T-helper 2 cell treated with Interferon-gamma antibody and Interleukin-4, amounts not matched to agents 5 μg/mL and 100 μg/mL, for 36 hours (primary cell): ENCODE measurements at regions not wholly inside any gene's neighbourhood (a gene's known extent, or its start where the extent isn't known, plus 50 kb on each side); places are given as distances from the start of the nearest gene placed in this dataset.

Experiments
- DNase-seq: peaks from one replicate; pipeline ENCODE4 v3.0.0; 2021; ENCODE audit warnings: low spot score
- H3K27ac Mint-ChIP-seq: one replicate; pipeline ENCODE4 v1.8.0; 2021; ENCODE audit warnings: mild to moderate bottlenecking, mixed read lengths
- H3K27me3 Mint-ChIP-seq: one replicate; pipeline ENCODE4 v1.8.0; 2021; ENCODE audit warnings: low read depth, mixed read lengths
- H3K36me3 Mint-ChIP-seq: one replicate; pipeline ENCODE4 v1.8.0; 2021; ENCODE audit warnings: low read depth, mixed read lengths
- H3K4me1 Mint-ChIP-seq: one replicate; pipeline ENCODE4 v1.8.0; 2021; ENCODE audit warnings: low read depth, mixed read lengths
- H3K4me3 Mint-ChIP-seq: one replicate; pipeline ENCODE4 v1.8.0; 2022; ENCODE audit warnings: mild to moderate bottlenecking, moderate library complexity, mixed read lengths
- H3K9me3 Mint-ChIP-seq: one replicate; pipeline ENCODE4 v1.8.0; 2021; ENCODE audit warnings: mixed read lengths

DNA sequence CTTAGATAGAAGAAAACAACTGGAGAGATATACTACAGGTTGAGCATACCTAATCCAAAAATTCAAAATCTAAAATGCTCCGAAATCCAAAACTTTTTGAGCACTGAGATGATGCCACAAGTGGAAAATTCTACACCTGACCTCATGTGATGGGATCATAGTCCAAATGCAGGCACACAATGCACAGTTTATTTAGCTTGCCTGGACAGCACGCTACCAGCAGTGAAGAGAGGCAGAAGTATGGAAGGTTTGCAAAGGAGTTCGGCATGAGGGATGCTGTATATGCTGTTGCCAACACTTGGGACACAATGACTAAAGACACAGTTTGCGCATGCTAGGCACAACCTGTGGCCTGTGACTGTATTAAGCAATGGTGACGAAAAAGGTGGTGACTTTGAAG is 58.1 kb upstream of the CAND1 start:
- no peaks in the 10 kb centered on the region for H3K9me3 Mint-ChIP-seq
- no peaks in the 10 kb centered on the region for H3K36me3 Mint-ChIP-seq
- no peaks in the 10 kb centered on the region for H3K4me1 Mint-ChIP-seq
- no peak overlapping the region for H3K27ac Mint-ChIP-seq
- no peak overlapping the region for H3K4me3 Mint-ChIP-seq
- DNase-seq: no peak
- H3K27me3 Mint-ChIP-seq: peaks cover 6% of the 10 kb centered on the region

DNA sequence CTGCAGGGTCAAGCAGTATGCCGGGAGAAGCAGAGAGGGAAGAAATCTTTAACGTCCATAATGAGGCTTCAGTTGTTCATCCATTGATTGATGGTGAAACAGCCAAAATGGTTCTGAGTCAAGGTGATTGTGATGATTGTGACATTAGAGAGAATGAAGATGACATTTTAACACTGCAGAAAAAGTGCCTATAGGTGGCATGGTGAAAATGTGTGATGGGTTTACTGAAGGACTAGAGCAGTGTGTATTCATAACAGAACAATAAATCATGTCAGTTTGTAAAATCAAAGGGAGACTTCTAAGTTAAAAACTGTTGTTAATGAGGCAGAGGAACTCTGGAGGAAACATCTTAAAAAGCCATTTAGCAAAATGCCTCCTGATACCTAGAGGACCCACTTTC is 57.7 kb upstream of the CAND1 start:
- no peak for DNase-seq
- H3K4me1 Mint-ChIP-seq: no peaks in the 10 kb centered on the region
- no peaks in the 10 kb centered on the region for H3K36me3 Mint-ChIP-seq
- H3K9me3 Mint-ChIP-seq: no peaks in the 10 kb centered on the region
- peaks cover 8% of the 10 kb centered on the region for H3K27me3 Mint-ChIP-seq
- H3K27ac Mint-ChIP-seq: no peak overlapping the region
- no peak overlapping the region for H3K4me3 Mint-ChIP-seq

DNA sequence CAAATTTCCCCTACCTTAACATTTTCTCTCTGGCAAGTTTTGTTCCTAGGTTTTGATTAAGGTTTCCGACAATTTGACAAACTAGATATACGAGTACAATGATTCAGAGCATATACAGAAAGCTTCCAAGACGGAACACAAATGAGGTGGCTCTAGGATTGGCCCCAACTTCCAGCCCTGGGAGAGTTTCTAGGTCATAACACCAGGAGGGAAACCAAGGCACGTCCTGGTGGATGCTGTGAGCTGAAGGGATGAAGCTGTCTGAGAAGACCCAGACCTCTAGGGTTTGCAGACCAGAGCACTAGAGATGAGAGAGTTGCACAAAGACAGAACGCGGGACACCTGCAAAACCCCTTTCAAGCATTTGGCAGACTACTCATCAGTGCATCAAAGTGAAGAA is 51.5 kb upstream of the CAND1 start:
- H3K4me3 Mint-ChIP-seq: no peak overlapping the region
- no peaks in the 10 kb centered on the region for H3K9me3 Mint-ChIP-seq
- no peaks in the 10 kb centered on the region for H3K36me3 Mint-ChIP-seq
- H3K4me1 Mint-ChIP-seq: no peaks in the 10 kb centered on the region
- no peak for DNase-seq
- H3K27me3 Mint-ChIP-seq: peaks cover 13% of the 10 kb centered on the region
- no peak overlapping the region for H3K27ac Mint-ChIP-seq
